ENCODE measurements at regions not wholly inside any gene's neighbourhood (a gene's known extent, or its start where the extent isn't known, plus 50 kb on each side); places are given as distances from the start of the nearest gene placed in this dataset.

DNA sequence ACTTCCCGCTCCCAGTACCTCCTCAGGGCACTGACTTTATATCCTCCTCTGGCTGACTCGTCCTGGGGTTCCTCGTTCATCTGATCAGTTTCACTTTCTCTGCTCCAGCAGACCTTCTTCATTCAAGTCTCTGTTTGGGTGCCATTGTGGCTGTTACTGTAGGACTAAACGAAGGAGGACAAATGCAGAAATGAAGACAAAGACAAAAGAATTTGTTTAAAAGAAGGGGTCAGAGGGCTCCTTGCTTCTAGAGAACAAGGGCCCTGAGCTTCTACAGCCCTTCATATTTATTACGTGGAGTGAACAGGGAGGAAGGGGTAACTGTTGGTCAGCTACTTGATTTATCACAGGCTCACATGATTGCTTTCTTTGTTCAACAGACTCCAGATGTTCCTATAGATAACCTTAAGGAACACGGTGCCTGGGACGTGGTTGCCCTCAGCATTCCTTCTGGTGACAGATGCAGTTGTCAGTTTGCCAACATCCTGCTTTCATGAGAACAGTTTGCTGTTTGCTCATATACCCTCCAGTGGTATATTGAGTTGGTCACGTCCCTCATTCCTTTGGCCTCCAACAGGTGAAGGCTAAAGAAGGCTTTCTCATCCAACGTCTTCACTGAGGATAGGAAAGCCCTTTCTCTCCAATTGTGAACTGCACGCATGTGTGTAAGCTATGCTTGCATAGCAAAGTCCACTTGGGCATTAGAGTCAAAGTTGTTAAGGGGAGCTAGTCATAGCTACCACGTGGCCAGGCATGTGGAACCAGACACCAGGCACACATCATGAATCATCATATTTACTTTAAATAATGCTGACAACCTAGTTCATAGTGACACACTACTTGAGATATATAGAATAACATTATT is 69.1 kb upstream of the BTN3A2 start:
- peaks cover 20% of the 10 kb centered on the region for H3F3A ChIP-seq (replicated peaks; ENCODE audit: insufficient read depth)
- no peaks in the 10 kb centered on the region for H3K27me3 ChIP-seq (ENCODE audit: insufficient read depth)
- peak; percentile 43 for TF ChIP-seq TCF12 (IDR thresholded peaks at IDR 0.05)
- no peak for TF ChIP-seq MEF2A (IDR thresholded peaks at IDR 0.05; ENCODE audit: borderline replicate concordance, low read depth)
- no peak for TF ChIP-seq ELF1 (IDR thresholded peaks at IDR 0.05)
- peak; percentile 64 for TF ChIP-seq PBX3 (IDR thresholded peaks at IDR 0.05)
- TF ChIP-seq FOXJ3 (CRISPR knock-in tag; IDR thresholded peaks at IDR 0.05) = no peak
- TF ChIP-seq JUND (IDR thresholded peaks at IDR 0.05) = peak; percentile 55; the same call in 1 of the 2 replicates
- TF ChIP-seq, protein P1, sequence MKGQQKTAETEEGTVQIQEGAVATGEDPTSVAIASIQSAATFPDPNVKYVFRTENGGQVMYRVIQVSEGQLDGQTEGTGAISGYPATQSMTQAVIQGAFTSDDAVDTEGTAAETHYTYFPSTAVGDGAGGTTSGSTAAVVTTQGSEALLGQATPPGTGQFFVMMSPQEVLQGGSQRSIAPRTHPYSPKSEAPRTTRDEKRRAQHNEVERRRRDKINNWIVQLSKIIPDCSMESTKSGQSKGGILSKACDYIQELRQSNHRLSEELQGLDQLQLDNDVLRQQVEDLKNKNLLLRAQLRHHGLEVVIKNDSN (IDR thresholded peaks at IDR 0.05; ENCODE audit: borderline replicate concordance, low read depth) = peak; percentile 73; the same call in 1 of the 2 replicates
- peak; percentile 65; the same call in 1 of the 2 replicates for TF ChIP-seq FOSL2 (IDR thresholded peaks at IDR 0.05; ENCODE audit: borderline replicate concordance, low read depth)
- TF ChIP-seq, protein P2, sequence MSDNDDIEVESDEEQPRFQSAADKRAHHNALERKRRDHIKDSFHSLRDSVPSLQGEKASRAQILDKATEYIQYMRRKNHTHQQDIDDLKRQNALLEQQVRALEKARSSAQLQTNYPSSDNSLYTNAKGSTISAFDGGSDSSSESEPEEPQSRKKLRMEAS (IDR thresholded peaks at IDR 0.05; ENCODE audit: low read depth) = peak; percentile 86
- WGBS (ENCODE audit: low lambda C conversion rate) = 59% methylated on average over 11 of the region's 11 CpGs
- DNase-seq = no peak
- H3K9me3 ChIP-seq = no peaks in the 10 kb centered on the region
- H3K36me3 ChIP-seq (replicated peaks in 1 of 2; ENCODE audit: control insufficient read depth in 1 of 2, insufficient read depth in 2 of 2, low read length in 1 of 2) = no peaks in the 10 kb centered on the region
- ChIA-PET POLR2A (no interaction called here), CTCF (interaction anchor here (0.6 kb wide), 1 partner anchor 26 kb away, joined by 3 read pairs; no protein-coding TSS in a partner anchor)
- H3K9ac ChIP-seq = no peak overlapping the region; the same call in 1 of the 2 replicates
- no peaks in the 10 kb centered on the region for H3K9me2 ChIP-seq
- H3K4me2 ChIP-seq = peak overlapping the region; percentile 42
- H3K79me2 ChIP-seq (ENCODE audit: insufficient read depth) = no peaks in the 10 kb centered on the region
- H4K20me1 ChIP-seq (ENCODE audit: insufficient read depth) = no peaks in the 10 kb centered on the region
- H2AFZ ChIP-seq (ENCODE audit: low read depth) = no peak overlapping the region
- peaks cover 5 to 10% of the 10 kb centered on the region in 2 experiments; a peak in 3 of 4 replicates for H3K4me1 ChIP-seq (ENCODE audit: control insufficient read depth in 1 of 2, insufficient read depth in 2 of 2, low read depth in 1 of 2, low read length in 1 of 2)
- 0 out of 4 replicates have a peak overlapping the region, but pooled peaks of 1 of the 2 experiments have one; percentile 5 for H3K4me3 ChIP-seq (ENCODE audit: low read depth in 2 of 2, low read length in 1 of 2)
- H3K27ac ChIP-seq (ENCODE audit: low read depth in 2 of 2, low read length in 1 of 2) = peak overlapping the region in 1 of 2 experiments; percentile 75; a peak in 2 of 4 replicates

DNA sequence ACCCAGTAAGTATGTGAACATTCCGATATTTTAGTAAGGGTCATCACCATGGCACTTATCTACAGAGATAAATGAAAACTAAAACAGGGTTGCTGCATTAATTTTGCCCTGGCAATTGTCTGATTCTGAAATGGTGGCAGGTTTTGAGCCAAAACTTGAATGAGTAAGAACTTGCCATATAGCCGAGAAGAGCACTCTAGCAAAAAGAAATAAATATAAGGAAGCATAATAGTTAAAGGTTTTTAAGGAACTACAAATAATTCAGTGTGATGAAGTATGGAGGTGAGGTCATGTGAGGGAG is 68.5 kb upstream of the BTN3A2 start:
- H3K4me2 ChIP-seq = peak overlapping the region; percentile 42; the same call in 1 of the 2 replicates
- no peaks in the 10 kb centered on the region for H3K27me3 ChIP-seq (ENCODE audit: insufficient read depth)
- H3K9ac ChIP-seq = no peak overlapping the region; the same call in 1 of the 2 replicates
- no peaks in the 10 kb centered on the region for H4K20me1 ChIP-seq (ENCODE audit: insufficient read depth)
- H3K4me3 ChIP-seq (ENCODE audit: low read depth in 2 of 2, low read length in 1 of 2) = no peak overlapping the region
- peaks cover 5 to 10% of the 10 kb centered on the region in 2 experiments; a peak in 3 of 4 replicates for H3K4me1 ChIP-seq (ENCODE audit: control insufficient read depth in 1 of 2, insufficient read depth in 2 of 2, low read depth in 1 of 2, low read length in 1 of 2)
- H3K79me2 ChIP-seq (ENCODE audit: insufficient read depth) = no peaks in the 10 kb centered on the region
- TF ChIP-seq ELF1 (IDR thresholded peaks at IDR 0.05) (no peak), NFIC (IDR thresholded peaks at IDR 0.05; ENCODE audit: borderline replicate concordance) (0 out of 2 replicates have a peak, but pooled peaks have one; percentile 1), PBX3 (IDR thresholded peaks at IDR 0.05) (no peak)
- peak overlapping the region in 1 of 2 experiments; percentile 75; a peak in 2 of 4 replicates for H3K27ac ChIP-seq (ENCODE audit: low read depth in 2 of 2, low read length in 1 of 2)
- ChIA-PET CTCF (no interaction called here), POLR2A (no interaction called here)
- no peak for DNase-seq
- no peaks in the 10 kb centered on the region for H3K9me3 ChIP-seq
- H3F3A ChIP-seq (replicated peaks; ENCODE audit: insufficient read depth) = peaks cover 20% of the 10 kb centered on the region
- no peak overlapping the region for H2AFZ ChIP-seq (ENCODE audit: low read depth)
- H3K36me3 ChIP-seq (replicated peaks in 1 of 2; ENCODE audit: control insufficient read depth in 1 of 2, insufficient read depth in 2 of 2, low read length in 1 of 2) = no peaks in the 10 kb centered on the region
- no peaks in the 10 kb centered on the region for H3K9me2 ChIP-seq
- WGBS (ENCODE audit: low lambda C conversion rate) = 67% methylated on average over 2 of the region's 2 CpGs

Measured in SK-N-SH (cell line).